ENCODE measurements at regions not wholly inside any gene's neighbourhood (a gene's known extent, or its start where the extent isn't known, plus 50 kb on each side); places are given as distances from the start of the nearest gene placed in this dataset.

GRCh38 chr2:841036-841435 lies 109.6 kb upstream of the SNTG2 start:
- TF ChIP-seq CTCF (conservative IDR thresholded peaks at IDR 0.05) = no peak
- no peak overlapping the region for H3K27ac ChIP-seq

GRCh38 chr2:834233-834632 lies 116.4 kb upstream of the SNTG2 start:
- no peak overlapping the region for H3K27ac ChIP-seq
- TF ChIP-seq CTCF (conservative IDR thresholded peaks at IDR 0.05) = no peak

GRCh38 chr2:833180-833579 lies 117.5 kb upstream of the SNTG2 start:
- TF ChIP-seq CTCF (conservative IDR thresholded peaks at IDR 0.05) = no peak

GRCh38 chr2:832635-833034 lies 118.0 kb upstream of the SNTG2 start:
- no peak for TF ChIP-seq CTCF (conservative IDR thresholded peaks at IDR 0.05)
- H3K27ac ChIP-seq = no peak overlapping the region

More at GRCh38 chr2:833180-833579, 117.5 kb upstream of the SNTG2 start:
- H3K27ac ChIP-seq = no peak overlapping the region

- no peak overlapping the region for H3K27ac ChIP-seq
- TF ChIP-seq CTCF (conservative IDR thresholded peaks at IDR 0.05) = no peak
These were observed 119.0 kb upstream of the SNTG2 start for GRCh38 chr2:831622-832021.

- no peak overlapping the region for H3K27ac ChIP-seq
- TF ChIP-seq CTCF (conservative IDR thresholded peaks at IDR 0.05) = no peak
These were observed 119.5 kb upstream of the SNTG2 start for GRCh38 chr2:831225-831536.

GRCh38 chr2:830419-831224 lies 120.0 kb upstream of the SNTG2 start:
- no peak for TF ChIP-seq CTCF (conservative IDR thresholded peaks at IDR 0.05)

More at GRCh38 chr2:830419-831224, 120.0 kb upstream of the SNTG2 start:
- no peak overlapping the region for H3K27ac ChIP-seq

Measured in VCaP (cell line).